Stimulated activated CD8-positive, alpha-beta memory T cell treated with anti-CD3 and anti-CD28 coated beads, Interleukin-2, amount 100 ng/mL, for 48 hours (primary cell): ENCODE measurements at regions not wholly inside any gene's neighbourhood (a gene's known extent, or its start where the extent isn't known, plus 50 kb on each side); places are given as distances from the start of the nearest gene placed in this dataset.

Source experiments
- DNase-seq, 2 donors: peaks; one replicate each; pipeline ENCODE4 v3.0.0-alpha.2; 2020; ENCODE audit warnings: low read depth in 2 of 2

GRCh38 chr5:4108690-4109089, 513.1 kb downstream of the IRX1 start:
- no peak for DNase-seq

- no peak for DNase-seq
Measured at GRCh38 chr5:4113426-4113825, 517.8 kb downstream of the IRX1 start.

GRCh38 chr5:4113905-4114304, 518.3 kb downstream of the IRX1 start:
- DNase-seq = no peak

- no peak for DNase-seq
Measured at GRCh38 chr5:4114452-4114851, 518.8 kb downstream of the IRX1 start.

DNA sequence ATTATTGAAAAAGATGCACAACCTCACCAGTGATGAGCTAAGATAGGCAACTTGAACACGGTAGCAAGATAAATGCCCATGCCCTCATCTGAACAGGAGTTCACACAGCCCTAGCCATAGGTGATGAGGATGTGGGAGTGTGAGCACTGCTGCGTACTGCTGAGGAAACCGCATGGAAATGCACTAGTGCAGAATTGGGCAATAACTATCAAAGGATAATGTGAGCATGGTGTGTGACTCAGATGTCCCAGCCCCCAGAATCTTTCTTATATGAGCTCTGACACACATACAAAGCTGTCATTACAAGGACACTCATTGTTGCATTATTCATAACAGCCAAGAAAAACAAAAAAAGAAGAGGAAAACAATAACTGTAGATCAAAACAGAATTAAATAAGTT, 521.2 kb downstream of the IRX1 start:
- no peak for DNase-seq

GRCh38 chr5:4124221-4124970, 528.8 kb downstream of the IRX1 start:
- DNase-seq = no peak

DNA sequence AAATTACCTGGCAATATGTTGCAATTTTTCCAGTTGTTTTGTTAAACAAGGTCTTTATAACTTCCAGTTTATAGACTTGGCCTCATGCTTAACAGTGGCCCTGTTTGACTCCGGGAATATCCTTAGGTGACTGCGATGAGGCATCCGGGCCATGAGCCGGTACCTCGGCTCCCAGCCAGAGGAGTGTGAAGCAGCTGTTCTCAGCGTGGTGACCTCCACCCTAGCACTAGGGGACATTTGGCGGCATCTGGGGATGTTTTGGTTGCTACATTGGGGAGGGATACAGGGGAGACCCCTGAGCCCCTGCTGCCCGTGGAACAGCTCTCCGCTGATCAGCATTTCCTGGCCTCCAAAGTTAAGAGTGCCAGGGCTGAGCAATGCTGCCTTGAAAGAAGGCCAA, 533.4 kb downstream of the IRX1 start:
- DNase-seq = no peak

GRCh38 chr5:4129523-4129922, 533.9 kb downstream of the IRX1 start:
- no peak for DNase-seq

DNA sequence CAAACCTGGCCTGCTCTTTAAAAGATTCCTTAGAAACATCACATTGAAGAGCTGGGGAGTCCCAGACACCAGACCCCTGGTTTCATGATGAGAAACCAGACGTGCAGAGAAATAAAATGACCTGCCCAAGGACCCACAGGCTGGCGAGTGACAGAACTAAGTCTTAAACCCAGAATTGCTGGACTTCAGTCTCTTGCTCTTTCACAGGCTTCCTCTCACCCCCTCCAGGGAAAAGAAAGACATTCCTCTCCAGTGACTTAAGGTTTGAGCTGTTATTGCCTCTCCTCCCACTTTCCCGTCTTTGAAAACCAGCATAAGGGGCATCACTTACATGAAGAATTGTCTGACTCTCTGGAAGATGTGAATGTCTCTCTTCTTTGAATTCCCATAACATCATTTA, 535.2 kb downstream of the IRX1 start:
- DNase-seq = no peak

DNA sequence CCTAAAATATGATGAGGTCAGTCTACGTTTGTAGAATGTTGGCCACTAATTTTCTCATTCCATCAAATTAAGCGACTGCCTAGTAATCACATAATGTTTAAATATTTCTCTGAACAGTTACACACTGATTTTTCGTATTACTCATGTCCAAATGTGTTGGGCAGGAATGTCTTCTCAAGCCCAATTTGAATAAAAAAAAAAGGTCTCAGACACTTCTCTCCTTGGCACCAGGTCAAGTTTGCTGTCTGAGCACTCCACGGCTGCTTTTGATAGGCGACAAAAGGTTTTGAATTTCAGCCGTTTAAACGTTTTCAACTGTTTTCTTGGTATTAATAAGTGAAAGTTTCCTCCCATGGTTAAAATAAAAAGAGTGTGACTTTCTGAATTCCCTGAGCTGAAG, 542.1 kb downstream of the IRX1 start:
- no peak for DNase-seq

- DNase-seq = no peak
Measured at GRCh38 chr5:4142842-4143241, 547.2 kb downstream of the IRX1 start.

DNA sequence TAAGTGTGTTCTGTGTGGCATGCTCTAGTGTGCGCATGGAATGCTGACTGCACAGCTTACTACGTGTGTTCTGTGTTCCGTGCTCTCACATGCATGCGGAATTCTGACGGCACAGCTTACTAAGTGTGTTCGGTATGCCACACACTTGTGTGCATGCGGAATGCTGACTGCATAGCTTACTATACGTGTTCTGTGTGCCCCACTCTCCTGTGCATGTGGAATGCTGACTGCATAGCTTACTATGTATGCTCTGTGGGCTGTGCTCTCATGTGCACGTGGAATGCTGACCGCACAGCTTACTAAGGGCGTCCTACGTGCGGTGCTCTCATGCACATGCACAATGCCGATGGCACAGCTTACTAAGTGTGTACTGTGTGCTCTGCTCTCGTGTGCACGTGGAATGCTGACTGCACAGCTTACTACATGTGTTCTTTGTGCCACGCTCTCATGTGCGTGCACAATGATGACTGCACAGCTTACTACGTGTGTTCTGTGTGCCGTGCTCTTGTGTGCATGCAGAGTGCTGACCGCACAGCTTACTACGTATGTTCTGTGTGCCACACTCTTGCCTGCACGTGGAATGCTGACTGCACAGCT, 548.9 kb downstream of the IRX1 start:
- no peak for DNase-seq

DNA sequence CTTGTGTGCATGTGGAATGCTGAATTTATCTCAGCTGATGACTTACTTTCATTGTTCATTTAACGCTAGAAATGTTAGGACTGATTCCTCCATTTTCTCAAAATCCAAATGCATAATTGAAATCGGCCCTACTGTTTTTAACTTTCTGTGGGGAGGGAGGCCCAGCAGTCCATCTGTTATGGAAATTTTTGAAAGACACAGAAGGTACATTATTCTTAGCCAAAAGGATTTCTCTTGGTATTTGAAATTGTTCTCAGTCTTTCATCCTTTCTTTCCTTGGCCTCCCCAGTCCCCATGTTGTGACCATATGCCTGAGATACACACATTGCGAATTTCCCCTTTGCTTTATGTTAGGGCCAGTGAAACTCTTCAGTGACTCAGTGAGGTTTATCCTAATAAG, 549.9 kb downstream of the IRX1 start:
- no peak for DNase-seq

GRCh38 chr5:4148009-4148408, 552.4 kb downstream of the IRX1 start:
- DNase-seq = no peak

DNA sequence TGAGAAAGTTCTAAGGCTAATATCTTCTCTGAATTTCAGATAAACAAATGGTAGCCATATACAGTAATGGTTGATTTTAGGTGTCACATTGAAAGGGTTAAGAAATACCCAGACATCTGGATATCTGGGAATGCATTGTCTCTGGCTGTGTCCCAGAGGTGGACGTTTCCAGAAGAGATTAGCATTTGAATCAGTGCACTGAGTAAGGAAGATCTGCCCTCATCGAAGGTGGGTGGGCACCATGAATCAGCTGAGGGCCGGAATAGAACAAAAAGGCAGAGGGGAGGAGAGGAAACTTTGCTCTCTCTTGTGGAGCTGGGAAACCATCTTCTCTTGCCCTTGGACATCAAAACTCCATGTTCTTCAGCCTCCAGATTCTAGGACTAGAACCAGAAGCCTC, 554.4 kb downstream of the IRX1 start:
- DNase-seq = no peak

DNA sequence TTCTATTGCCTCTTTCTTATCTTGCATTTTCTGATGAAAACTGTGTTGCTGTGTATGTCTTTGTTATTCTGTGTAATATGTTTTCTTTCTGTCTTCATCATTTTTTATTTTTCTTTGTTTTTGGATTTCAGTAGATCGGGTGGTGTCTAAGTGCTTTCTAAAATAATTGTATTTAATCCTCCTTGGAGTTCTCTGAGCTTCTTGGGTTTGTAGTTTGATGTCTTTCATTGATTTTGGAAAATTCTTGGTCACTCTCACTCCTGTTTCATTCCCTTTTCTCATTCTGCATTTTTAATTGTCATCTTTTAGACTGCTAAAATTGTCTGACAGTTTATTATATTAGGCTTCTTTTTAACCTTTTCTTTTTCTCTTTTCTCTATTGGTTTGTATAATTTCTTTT, 560.5 kb downstream of the IRX1 start:
- DNase-seq = no peak

- DNase-seq = no peak
Measured at GRCh38 chr5:4156889-4157288, 561.3 kb downstream of the IRX1 start.

DNA sequence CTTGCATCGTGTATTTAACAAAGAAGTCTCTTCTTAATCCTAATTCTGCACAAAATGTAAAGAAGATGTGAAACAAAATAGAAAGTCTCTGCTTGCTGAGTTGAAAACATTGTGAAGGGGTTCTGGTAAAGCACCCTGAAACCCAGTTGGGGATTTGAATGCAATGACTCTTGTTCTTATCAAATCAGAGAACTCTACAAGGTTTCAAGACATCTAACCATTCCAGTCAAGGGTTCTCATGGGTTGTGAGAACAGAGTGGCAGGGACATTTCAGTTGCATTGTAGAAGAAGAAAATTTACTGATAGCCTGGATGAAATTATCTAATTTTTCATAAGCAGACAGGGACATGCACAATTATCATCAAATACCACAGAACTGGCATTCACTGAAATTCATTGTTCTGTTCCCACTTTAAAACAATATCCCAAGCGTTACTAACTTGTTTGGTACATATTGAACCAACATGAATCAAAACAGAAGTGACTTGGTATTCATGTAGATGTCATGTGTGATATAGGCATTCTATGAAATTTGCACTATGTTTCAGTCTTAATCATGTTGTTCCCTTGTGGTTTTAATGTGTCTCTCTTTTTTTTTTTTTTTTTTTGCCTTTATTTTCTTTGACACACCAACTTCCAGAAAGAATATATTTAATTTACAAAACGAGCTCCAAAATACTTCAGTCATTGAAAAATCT, 563.3 kb downstream of the IRX1 start:
- no peak for DNase-seq

DNA sequence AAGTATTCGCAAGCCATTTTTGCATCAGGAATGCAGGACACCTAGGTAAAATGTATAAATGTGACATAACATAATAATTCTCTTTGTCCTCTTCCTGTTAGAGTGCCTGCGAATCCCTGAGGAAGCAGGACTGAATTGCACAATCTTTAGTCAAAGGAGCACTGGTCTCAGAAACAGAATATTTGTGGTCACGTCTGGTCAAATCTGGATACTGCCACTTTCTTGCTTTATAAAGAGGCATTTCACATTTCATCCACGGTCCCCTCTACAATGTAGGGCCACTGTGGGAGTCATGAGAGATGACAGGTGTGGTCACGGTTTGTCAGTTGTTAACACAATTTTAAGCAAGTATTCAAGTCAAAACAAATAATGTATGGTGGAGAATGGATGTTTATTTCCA, 564.0 kb downstream of the IRX1 start:
- DNase-seq = no peak

DNA sequence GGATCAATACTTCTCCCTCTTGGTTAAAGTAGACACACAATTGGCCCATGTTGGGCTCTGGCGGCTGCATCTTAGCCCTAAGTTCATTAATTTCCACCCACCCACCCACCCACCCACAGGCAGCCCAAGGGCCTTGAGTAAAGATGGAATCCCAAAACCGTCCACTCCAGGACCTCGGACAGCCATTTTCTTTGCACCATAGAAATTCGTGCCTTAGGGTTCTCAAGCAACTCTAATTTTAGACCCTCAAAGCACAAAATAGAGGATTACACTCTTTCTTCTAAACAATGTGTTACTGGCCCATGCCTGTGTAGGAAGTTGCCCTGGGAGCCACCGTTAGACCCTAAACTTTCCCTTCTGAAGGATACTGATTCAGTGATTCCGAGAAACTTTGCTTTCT, 568.5 kb downstream of the IRX1 start:
- no peak for DNase-seq

GRCh38 chr5:4180703-4181102, 585.1 kb downstream of the IRX1 start:
- DNase-seq = no peak

DNA sequence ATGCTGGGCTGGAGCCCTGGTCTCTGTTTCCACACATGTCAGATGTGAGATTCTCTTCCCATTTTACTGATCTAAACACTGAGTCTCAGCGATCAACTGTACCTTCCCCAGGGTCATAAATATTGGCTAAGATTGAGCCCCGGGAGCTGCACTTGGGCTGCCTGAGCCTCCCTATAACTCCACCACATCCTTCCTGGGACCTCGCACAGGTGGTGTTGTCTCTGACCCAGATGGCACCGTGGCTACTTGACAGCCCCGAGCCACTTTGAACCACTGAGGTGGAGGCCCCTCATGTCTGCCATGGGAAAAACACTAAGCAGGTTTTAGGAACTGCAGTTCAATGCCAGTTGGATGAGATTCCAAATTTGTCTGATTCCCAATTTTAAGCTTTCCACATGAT, 586.5 kb downstream of the IRX1 start:
- DNase-seq = no peak

- DNase-seq = no peak
Measured at GRCh38 chr5:4185127-4185526, 589.5 kb downstream of the IRX1 start.
